Upper lobe of left lung (tissue), 4 donors: ENCODE measurements at regions not wholly inside any gene's neighbourhood (a gene's known extent, or its start where the extent isn't known, plus 50 kb on each side); places are given as distances from the start of the nearest gene placed in this dataset.

Experiments
- POLR2A ChIP-seq, 4 donors: fragments of 450-650 bp; IDR thresholded peaks; one replicate each; pipeline ENCODE4 v1.5.1; 2016 to 2017; ENCODE audit warnings: antibody characterized with exemption in 4 of 4, mild to moderate bottlenecking in 2 of 4
- POLR2AphosphoS5 ChIP-seq, 2 donors: sonication (generic); formaldehyde crosslinking; IDR thresholded peaks; one replicate each; pipeline ENCODE4 v1.5.1; 2017; ENCODE audit warnings: antibody characterized with exemption in 2 of 2

DNA sequence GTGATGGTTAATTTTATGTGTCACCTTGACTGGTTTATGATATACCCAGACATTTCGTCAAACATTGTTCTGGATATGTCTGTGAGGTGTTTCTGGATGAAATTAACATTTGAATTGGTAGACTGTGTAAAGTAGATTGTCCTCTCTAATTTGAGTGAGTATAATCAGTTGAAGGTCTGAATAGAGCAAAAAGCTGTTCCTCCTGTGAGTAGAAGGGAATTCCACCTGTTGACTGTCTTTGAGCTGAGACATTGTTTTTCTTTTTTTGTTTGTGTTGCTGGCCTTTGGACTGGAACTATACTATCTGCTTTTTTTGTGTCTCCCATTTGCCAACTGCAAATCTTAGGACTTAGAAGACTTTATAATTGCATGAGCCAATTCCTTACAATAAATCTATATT lies 920.9 kb upstream of the LRFN5 start:
- TF ChIP-seq POLR2AphosphoS5 (IDR thresholded peaks at IDR 0.05): no peak
- no peak for TF ChIP-seq POLR2A (IDR thresholded peaks at IDR 0.05)
